Fibroblast of skin of scalp (primary cell): ENCODE measurements at regions not wholly inside any gene's neighbourhood (a gene's known extent, or its start where the extent isn't known, plus 50 kb on each side); places are given as distances from the start of the nearest gene placed in this dataset.

Experiments used
- DNase-seq: peaks from one replicate; pipeline ENCODE4 v3.0.0-alpha.2; 2013

GRCh38 chr4:11565899-11566298 is 137.2 kb upstream of the HS3ST1 start:
- DNase-seq, result no peak

- no peak for DNase-seq
These were observed 136.5 kb upstream of the HS3ST1 start for GRCh38 chr4:11565213-11565612.

GRCh38 chr4:11564021-11564420 is 135.3 kb upstream of the HS3ST1 start:
- DNase-seq, result no peak

- DNase-seq, result no peak
These were observed 120.8 kb upstream of the HS3ST1 start for GRCh38 chr4:11549525-11549924.

- DNase-seq, result no peak
These were observed 119.9 kb upstream of the HS3ST1 start for GRCh38 chr4:11548597-11549082.

GRCh38 chr4:11546391-11547175 is 117.9 kb upstream of the HS3ST1 start:
- no peak for DNase-seq

GRCh38 chr4:11545651-11546050 is 117.0 kb upstream of the HS3ST1 start:
- no peak for DNase-seq

GRCh38 chr4:11544211-11544610 is 115.5 kb upstream of the HS3ST1 start:
- no peak for DNase-seq

- no peak for DNase-seq
These were observed 115.0 kb upstream of the HS3ST1 start for GRCh38 chr4:11543706-11544105.

- no peak for DNase-seq
These were observed 114.3 kb upstream of the HS3ST1 start for GRCh38 chr4:11542952-11543351.

- no peak for DNase-seq
These were observed 109.2 kb upstream of the HS3ST1 start for GRCh38 chr4:11537846-11538245.

GRCh38 chr4:11535333-11535732 is 106.6 kb upstream of the HS3ST1 start:
- DNase-seq, result no peak

- DNase-seq, result no peak
These were observed 106.1 kb upstream of the HS3ST1 start for GRCh38 chr4:11534623-11535302.

- DNase-seq, result no peak
These were observed 103.4 kb upstream of the HS3ST1 start for GRCh38 chr4:11532138-11532537.

GRCh38 chr4:11529625-11530201 is 101.0 kb upstream of the HS3ST1 start:
- no peak for DNase-seq

- no peak for DNase-seq
These were observed 96.4 kb upstream of the HS3ST1 start for GRCh38 chr4:11525085-11525484.

GRCh38 chr4:11518754-11519153 is 90.1 kb upstream of the HS3ST1 start:
- DNase-seq, result no peak

- no peak for DNase-seq
These were observed 86.2 kb upstream of the HS3ST1 start for GRCh38 chr4:11514779-11515419.

- no peak for DNase-seq
These were observed 85.3 kb upstream of the HS3ST1 start for GRCh38 chr4:11514003-11514402.

GRCh38 chr4:11512871-11513270 is 84.2 kb upstream of the HS3ST1 start:
- DNase-seq, result no peak

GRCh38 chr4:11511321-11511720 is 82.6 kb upstream of the HS3ST1 start:
- DNase-seq, result no peak

- no peak for DNase-seq
These were observed 79.2 kb upstream of the HS3ST1 start for GRCh38 chr4:11507920-11508319.

- DNase-seq, result no peak
These were observed 77.5 kb upstream of the HS3ST1 start for GRCh38 chr4:11506194-11506593.
